Psoas muscle (tissue), 7 donors: ENCODE measurements at regions not wholly inside any gene's neighbourhood (a gene's known extent, or its start where the extent isn't known, plus 50 kb on each side); places are given as distances from the start of the nearest gene placed in this dataset.
A peak's percentile ranks its signal among the peaks of the same experiment; 100 is the strongest.

ENCODE experiments used
- ATAC-seq, 4 donors: fragments of 200-7000 bp; cut with Tn5 transposase; one replicate each; pipeline ENCODE4 v1.9.1; 2020; ENCODE audit warnings: moderate library complexity in 3 of 4, mild to moderate bottlenecking in 2 of 4
- DNase-seq, 2 donors: peaks; one replicate each; pipeline ENCODE4 v3.0.0-alpha.2; 2020
- H3K27ac ChIP-seq: fragments of 200-600 bp; one replicate; pipeline ENCODE4 v1.8.0; 2022
- H3K27me3 ChIP-seq, 3 donors: fragments of 200-600 bp in 1 of 3; one replicate each; pipeline versions ENCODE4 v1.6.1 to v1.8.0; 2013 to 2022; ENCODE audit warnings: low read length in 2 of 3, mild to moderate bottlenecking in 2 of 3, moderate library complexity in 1 of 3; ENCODE audit not compliant: insufficient read depth in 3 of 3
- H3K36me3 ChIP-seq, 2 donors: fragments of 200-600 bp in 1 of 2; one replicate each; pipeline versions ENCODE4 v1.6.1 to v1.8.0; 2013 to 2022; ENCODE audit warnings: low read depth in 1 of 2, mild to moderate bottlenecking in 1 of 2, moderate library complexity in 1 of 2; ENCODE audit not compliant: insufficient read depth in 1 of 2
- H3K4me1 ChIP-seq: fragments of 200-600 bp; one replicate; pipeline ENCODE4 v1.8.0; 2022
- H3K4me3 ChIP-seq: fragments of 200-600 bp; one replicate; pipeline ENCODE4 v1.8.0; 2022; ENCODE audit warnings: mild to moderate bottlenecking
- H3K9me3 ChIP-seq: fragments of 200-600 bp; one replicate; pipeline ENCODE4 v1.8.0; 2022
- WGBS, 3 donors: extraction: QIAGEN DNeasy Blood & Tissue Kit; methylation state at CpG; one replicate each; pipeline versions ENCODE4 v1.1.6 to v1.1.7; 2013; 5-methylcytosine and 5-hydroxymethylcytosine counted together
- intact Hi-C, 2 donors: fragments of 100-400 bp; cut with DNase I; formaldehyde crosslinking; loops; one replicate each; pipeline versions ENCODE4 v1.11.0 to v1.14.2; 2022
- TF ChIP-seq, protein P1 (sequence below): fragments of 200-600 bp; IDR thresholded peaks from one replicate; pipeline ENCODE4 v1.8.0; 2022; ENCODE audit warnings: antibody characterized with exemption
- donor health status: healthy with polysubstance abuse.
- donor health status: DM: no; HTN: no; CAD: no; lungs with moderate emphysema.
- donor health status: Bipolar disorder and iron deficiency.
- donor health status: healthy.
- donor health status: DM: yes; HTN: yes; CAD: no.
- donor health status: DM: no; HTN: no; CAD: no.
- donor health status: DM: yes; HTN: yes; CAD: no.

DNA sequence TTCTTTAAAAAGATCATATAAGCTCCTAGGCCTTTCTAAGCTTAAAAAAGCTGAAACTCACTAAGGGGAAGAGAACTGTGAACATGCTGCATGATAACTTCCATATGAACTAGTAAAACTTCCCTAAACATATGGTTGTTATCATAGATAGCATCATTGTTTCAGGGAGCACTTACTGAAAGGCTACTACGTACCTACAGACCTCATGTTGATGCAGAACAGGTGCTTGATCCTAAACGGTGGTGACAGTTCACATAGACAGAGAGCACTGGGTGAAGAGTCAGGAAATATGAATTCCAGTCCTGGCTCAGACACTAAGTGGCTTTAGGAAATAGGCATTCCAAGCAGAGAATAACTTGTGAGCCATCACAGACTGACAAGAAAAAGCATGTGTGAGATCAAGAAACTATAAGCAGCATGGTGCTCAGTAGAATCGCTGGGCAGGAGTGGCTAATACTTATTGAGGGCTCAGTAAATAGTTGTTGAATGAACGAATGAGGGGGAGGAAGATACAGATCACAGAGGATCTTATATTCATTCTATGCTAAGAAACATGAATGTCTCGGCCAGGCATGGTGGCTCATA, 78.4 kb upstream of the NUDT4 start:
- intact Hi-C loops = no loop called here
- Histone ChIP-seq H3K27ac (no peak overlapping the region), H3K9me3 (no peaks in the 10 kb centered on the region), H3K36me3 (no peaks in the 10 kb centered on the region), H3K4me3 (no peak overlapping the region), H3K4me1 (peaks cover 27% of the 10 kb centered on the region), H3K27me3 (no peaks in the 10 kb centered on the region)
- WGBS, 3 donors = 76 to 85% (median 78%) methylated on average over 5 of the region's 5 CpGs
- TF ChIP-seq, protein P1, sequence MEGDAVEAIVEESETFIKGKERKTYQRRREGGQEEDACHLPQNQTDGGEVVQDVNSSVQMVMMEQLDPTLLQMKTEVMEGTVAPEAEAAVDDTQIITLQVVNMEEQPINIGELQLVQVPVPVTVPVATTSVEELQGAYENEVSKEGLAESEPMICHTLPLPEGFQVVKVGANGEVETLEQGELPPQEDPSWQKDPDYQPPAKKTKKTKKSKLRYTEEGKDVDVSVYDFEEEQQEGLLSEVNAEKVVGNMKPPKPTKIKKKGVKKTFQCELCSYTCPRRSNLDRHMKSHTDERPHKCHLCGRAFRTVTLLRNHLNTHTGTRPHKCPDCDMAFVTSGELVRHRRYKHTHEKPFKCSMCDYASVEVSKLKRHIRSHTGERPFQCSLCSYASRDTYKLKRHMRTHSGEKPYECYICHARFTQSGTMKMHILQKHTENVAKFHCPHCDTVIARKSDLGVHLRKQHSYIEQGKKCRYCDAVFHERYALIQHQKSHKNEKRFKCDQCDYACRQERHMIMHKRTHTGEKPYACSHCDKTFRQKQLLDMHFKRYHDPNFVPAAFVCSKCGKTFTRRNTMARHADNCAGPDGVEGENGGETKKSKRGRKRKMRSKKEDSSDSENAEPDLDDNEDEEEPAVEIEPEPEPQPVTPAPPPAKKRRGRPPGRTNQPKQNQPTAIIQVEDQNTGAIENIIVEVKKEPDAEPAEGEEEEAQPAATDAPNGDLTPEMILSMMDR = no peak
- no peak for ATAC-seq
- no peak for DNase-seq

DNA sequence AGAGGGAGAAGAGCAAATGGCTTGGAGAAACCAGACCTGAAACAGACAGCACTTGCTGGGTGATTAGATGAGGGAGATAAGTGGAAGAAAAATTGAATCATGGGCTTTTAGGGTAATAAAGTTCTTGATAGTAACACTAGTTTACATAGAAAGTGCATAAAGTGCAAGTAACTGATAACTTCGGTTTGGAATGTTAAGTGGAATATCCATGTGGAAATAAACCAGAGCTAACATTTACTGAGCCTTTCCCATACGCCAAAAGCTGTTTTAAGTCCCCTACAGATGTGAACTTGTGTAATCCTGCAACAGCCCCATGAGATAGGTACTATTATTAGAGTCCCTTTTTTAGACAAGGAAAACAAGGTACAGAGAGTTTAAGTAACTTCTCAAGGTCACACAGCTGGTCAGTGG, 77.1 kb upstream of the NUDT4 start:
- no peak overlapping the region for H3K27ac ChIP-seq
- H3K36me3 ChIP-seq = no peaks in the 10 kb centered on the region
- TF ChIP-seq, protein P1 = no peak
- no peaks in the 10 kb centered on the region for H3K27me3 ChIP-seq
- DNase-seq = no peak
- intact Hi-C loops = no loop called here
- H3K4me1 ChIP-seq = peaks cover 27% of the 10 kb centered on the region
- peak in 2 of 4 donors; percentile 57 to 62 for ATAC-seq
- no peak overlapping the region for H3K4me3 ChIP-seq
- H3K9me3 ChIP-seq = no peaks in the 10 kb centered on the region
- WGBS, 3 donors = 50 to 69% (median 58%) methylated on average over 2 of the region's 2 CpGs

DNA sequence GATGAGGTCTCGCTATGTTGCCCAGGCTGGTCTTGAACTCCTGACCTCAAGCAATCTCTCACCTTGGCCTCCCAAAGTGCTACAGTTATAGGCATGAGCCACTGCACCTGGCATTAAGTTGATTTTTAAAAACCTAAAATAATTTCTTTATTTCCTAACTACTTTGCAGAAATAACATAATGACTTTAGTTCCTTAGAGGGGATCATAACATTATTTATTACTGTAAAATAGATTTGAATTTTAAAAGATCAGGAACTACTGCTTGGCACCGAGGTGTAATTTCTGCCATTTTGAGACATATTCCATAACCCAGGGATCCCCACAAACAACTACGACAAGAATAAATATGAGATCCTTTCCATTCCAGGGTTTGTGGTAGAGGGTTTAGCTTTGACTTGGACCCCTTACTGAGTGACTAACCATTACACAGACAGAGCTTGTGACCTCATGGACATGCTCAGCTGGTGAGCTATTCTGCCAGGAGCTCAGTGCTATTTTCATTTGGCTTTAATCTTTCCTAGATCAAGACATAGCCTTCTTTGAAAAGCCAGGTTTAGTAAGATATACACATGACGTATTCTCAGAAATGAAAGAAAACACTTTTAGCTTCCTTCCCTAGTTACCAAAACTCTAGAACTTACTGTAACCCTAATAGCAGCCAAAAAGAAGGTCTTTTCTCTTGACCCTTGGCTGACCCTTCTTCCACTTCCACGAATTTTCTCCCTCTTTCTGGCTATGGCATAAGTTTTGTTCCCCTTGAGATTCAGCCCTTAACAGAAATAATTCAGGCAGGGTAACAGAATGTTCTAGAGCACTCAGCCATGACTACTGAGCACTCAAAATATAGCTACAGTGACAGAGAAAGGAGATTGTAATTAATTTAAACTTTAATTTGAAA, 75.1 kb upstream of the NUDT4 start:
- H3K36me3 ChIP-seq = no peaks in the 10 kb centered on the region
- ATAC-seq (peak; percentile 86 to 91 (median 88)), DNase-seq (peak in 1 of 2 donors; percentile 13)
- no peak overlapping the region for H3K4me3 ChIP-seq
- WGBS, 3 donors = 41 to 54% (median 42%) methylated on average over 5 of the region's 5 CpGs
- H3K27ac ChIP-seq = peak overlapping the region; percentile 76
- no peaks in the 10 kb centered on the region for H3K27me3 ChIP-seq
- intact Hi-C loops = no loop called here
- peaks cover 27% of the 10 kb centered on the region for H3K4me1 ChIP-seq
- no peaks in the 10 kb centered on the region for H3K9me3 ChIP-seq
- TF ChIP-seq, protein P1 = no peak

DNA sequence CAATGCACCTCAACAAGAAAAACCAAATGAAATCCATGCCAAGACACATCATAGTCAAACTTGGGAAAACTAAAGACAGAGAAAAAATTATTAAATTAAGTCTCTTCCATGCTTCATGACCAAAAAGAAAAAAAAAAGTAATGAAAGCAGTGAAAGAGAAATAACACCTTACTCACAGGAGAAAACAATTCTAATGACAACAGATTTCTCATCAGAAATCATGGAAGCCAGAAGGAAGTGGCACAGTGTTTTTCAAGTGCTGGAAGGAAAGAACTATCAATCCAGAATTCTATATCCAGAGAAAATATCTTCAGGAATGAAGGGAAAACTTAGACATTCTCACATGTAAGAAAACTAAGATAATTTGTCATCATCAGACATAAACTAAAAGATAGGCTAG, 71.1 kb upstream of the NUDT4 start:
- Histone ChIP-seq H3K9me3 (no peaks in the 10 kb centered on the region), H3K36me3 (no peaks in the 10 kb centered on the region), H3K27me3 (no peaks in the 10 kb centered on the region), H3K4me1 (peaks cover 15% of the 10 kb centered on the region), H3K4me3 (no peak overlapping the region), H3K27ac (no peak overlapping the region)
- TF ChIP-seq, protein P1 = no peak
- DNase-seq = no peak
- intact Hi-C loops = loop anchor here in 1 of 2 donors (5.0 kb wide), 1 partner anchor 41 kb away; no protein-coding TSS in a partner anchor
- no peak for ATAC-seq
